ENCODE measurements at regions not wholly inside any gene's neighbourhood (a gene's known extent, or its start where the extent isn't known, plus 50 kb on each side); places are given as distances from the start of the nearest gene placed in this dataset.

DNA sequence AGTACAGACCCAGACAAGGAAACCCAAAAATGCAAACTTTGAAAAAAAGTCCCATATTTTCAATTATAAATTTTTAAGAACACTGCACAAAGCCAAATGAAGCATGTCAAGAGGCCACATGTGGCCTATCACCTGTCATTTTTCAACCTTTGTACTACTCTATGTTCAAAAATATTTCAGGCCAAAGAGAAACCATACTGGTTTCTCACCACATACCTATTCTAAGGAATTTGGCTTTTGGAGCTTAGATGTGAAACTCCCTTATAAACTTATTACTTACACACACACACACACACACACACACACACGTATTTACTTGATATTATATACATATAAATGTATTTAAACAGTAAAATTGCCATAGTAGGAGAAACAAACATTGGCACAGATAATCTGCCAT is 338.7 kb downstream of the TXNL1 start:
- no peak for TF ChIP-seq POLR2A (IDR thresholded peaks at IDR 0.05; ENCODE audit: low read depth, low read length)
- TF ChIP-seq RAD21 (IDR thresholded peaks at IDR 0.05; ENCODE audit: low read length): no peak
- TF ChIP-seq, protein P1, sequence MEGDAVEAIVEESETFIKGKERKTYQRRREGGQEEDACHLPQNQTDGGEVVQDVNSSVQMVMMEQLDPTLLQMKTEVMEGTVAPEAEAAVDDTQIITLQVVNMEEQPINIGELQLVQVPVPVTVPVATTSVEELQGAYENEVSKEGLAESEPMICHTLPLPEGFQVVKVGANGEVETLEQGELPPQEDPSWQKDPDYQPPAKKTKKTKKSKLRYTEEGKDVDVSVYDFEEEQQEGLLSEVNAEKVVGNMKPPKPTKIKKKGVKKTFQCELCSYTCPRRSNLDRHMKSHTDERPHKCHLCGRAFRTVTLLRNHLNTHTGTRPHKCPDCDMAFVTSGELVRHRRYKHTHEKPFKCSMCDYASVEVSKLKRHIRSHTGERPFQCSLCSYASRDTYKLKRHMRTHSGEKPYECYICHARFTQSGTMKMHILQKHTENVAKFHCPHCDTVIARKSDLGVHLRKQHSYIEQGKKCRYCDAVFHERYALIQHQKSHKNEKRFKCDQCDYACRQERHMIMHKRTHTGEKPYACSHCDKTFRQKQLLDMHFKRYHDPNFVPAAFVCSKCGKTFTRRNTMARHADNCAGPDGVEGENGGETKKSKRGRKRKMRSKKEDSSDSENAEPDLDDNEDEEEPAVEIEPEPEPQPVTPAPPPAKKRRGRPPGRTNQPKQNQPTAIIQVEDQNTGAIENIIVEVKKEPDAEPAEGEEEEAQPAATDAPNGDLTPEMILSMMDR (conservative IDR thresholded peaks at IDR 0.05; ENCODE audit: low read depth, low read length): no peak
- no peak for TF ChIP-seq RFX5 (IDR thresholded peaks at IDR 0.05; ENCODE audit: low read depth, low read length)
- TF ChIP-seq CHD1 (IDR thresholded peaks at IDR 0.05; ENCODE audit: low read depth, low read length): no peak
- TF ChIP-seq MAFK (IDR thresholded peaks at IDR 0.05; ENCODE audit: low read depth, low read length): no peak
- TF ChIP-seq USF2 (IDR thresholded peaks at IDR 0.05; ENCODE audit: low read depth, low read length): no peak
- TF ChIP-seq RCOR1 (IDR thresholded peaks at IDR 0.05; ENCODE audit: insufficient replicate concordance, low read length): no peak
- TF ChIP-seq BHLHE40 (IDR thresholded peaks at IDR 0.05; ENCODE audit: low read depth, low read length): no peak
- no peak for TF ChIP-seq FOS (IDR thresholded peaks at IDR 0.05; ENCODE audit: low read depth, low read length)

Data from IMR-90 (cell line).